ENCODE measurements at regions not wholly inside any gene's neighbourhood (a gene's known extent, or its start where the extent isn't known, plus 50 kb on each side); places are given as distances from the start of the nearest gene placed in this dataset.

DNA sequence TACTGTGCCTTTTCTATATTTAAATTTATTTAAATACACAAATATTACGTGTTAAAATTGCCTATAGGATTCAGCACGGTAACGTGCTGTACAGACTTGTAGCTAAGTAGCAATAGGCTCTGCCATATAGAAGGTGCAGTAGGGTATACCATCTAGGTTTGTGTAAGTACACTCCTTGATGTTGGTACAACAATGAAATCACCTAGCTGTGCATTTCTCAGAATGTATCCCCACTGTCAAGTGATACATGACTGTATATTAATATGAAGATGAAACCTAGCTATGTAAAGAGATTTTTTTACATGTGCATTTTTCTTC, 431.2 kb downstream of the KCTD8 start:
- no peaks in the 10 kb centered on the region for H3K4me1 ChIP-seq
- no peak overlapping the region for H3K27ac ChIP-seq
- TF ChIP-seq POLR2A (IDR thresholded peaks at IDR 0.05) (no peak), EP300 (IDR thresholded peaks at IDR 0.05) (no peak)
- TF ChIP-seq, protein P1, sequence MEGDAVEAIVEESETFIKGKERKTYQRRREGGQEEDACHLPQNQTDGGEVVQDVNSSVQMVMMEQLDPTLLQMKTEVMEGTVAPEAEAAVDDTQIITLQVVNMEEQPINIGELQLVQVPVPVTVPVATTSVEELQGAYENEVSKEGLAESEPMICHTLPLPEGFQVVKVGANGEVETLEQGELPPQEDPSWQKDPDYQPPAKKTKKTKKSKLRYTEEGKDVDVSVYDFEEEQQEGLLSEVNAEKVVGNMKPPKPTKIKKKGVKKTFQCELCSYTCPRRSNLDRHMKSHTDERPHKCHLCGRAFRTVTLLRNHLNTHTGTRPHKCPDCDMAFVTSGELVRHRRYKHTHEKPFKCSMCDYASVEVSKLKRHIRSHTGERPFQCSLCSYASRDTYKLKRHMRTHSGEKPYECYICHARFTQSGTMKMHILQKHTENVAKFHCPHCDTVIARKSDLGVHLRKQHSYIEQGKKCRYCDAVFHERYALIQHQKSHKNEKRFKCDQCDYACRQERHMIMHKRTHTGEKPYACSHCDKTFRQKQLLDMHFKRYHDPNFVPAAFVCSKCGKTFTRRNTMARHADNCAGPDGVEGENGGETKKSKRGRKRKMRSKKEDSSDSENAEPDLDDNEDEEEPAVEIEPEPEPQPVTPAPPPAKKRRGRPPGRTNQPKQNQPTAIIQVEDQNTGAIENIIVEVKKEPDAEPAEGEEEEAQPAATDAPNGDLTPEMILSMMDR (IDR thresholded peaks at IDR 0.05): no peak
- H3K9me3 ChIP-seq: no peaks in the 10 kb centered on the region
- H3K27me3 ChIP-seq: no peaks in the 10 kb centered on the region
- H3K4me3 ChIP-seq: no peak overlapping the region
- 92 to 95% methylated on average over 3 of the region's 3 CpGs for WGBS, 2 donors
- no peak for DNase-seq (ENCODE audit: low spot score in 2 of 2)
- H3K36me3 ChIP-seq: no peaks in the 10 kb centered on the region

DNA sequence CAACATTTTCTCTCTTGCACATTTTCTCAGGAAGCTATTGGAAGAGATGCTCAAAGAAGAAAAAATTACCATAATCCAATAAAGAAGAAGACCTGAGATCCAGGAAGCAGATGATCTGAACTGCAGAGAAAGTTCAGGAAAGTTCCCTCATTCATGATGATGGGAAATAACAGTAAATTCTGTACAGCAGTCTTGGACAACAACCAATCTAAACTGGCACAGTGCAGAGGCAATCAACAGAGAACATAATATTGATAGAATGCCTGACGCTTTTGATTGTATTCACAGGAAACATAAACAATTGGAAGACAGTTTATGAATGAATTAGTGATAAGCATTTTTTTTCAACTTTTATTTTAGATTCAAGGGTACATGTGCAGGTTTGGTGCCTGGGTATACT, 428.9 kb downstream of the KCTD8 start:
- Histone ChIP-seq H3K4me3 (no peak overlapping the region), H3K4me1 (no peaks in the 10 kb centered on the region), H3K27ac (no peak overlapping the region), H3K36me3 (no peaks in the 10 kb centered on the region), H3K27me3 (no peaks in the 10 kb centered on the region), H3K9me3 (no peaks in the 10 kb centered on the region)
- 33 to 34% methylated on average over 1 of the region's 1 CpG for WGBS, 2 donors
- no peak for DNase-seq (ENCODE audit: low spot score in 2 of 2)
- TF ChIP-seq, protein P1 (IDR thresholded peaks at IDR 0.05): no peak
- TF ChIP-seq POLR2A (IDR thresholded peaks at IDR 0.05): no peak
- TF ChIP-seq EP300 (IDR thresholded peaks at IDR 0.05): no peak

DNA sequence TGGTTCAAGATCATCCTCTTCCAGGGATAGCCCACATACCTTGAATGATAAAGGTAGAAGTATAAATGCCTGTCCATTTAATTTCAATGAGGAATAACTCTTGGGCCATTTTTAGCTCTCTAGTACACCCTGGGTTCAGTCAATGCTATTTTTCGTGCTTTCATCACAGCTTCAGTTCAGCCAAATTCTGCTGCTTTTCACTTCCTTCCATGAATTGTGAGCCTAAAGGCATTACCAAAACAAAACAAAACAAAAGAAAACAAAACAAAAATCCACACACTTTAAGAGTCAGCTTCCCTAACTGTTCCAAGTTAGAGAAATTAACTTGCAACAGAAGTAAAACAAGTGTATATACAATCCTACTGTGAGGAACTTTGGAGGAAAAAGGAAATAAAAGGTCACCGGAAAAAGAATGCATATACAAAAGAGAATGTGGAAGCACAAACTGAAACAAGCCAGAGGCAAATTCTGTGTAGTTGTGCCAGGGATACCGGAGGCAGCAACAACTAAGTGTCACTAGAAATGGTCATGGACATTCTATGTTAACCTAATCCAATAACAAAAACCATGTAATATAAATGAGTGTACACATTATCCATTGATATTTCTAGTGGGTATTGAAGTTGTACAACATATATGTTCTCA, 423.1 kb downstream of the KCTD8 start:
- Histone ChIP-seq H3K27ac (no peak overlapping the region), H3K9me3 (no peaks in the 10 kb centered on the region), H3K4me1 (no peaks in the 10 kb centered on the region), H3K36me3 (no peaks in the 10 kb centered on the region), H3K4me3 (no peak overlapping the region), H3K27me3 (no peaks in the 10 kb centered on the region)
- TF ChIP-seq EP300 (IDR thresholded peaks at IDR 0.05): no peak
- no peak for TF ChIP-seq POLR2A (IDR thresholded peaks at IDR 0.05)
- TF ChIP-seq, protein P1 (IDR thresholded peaks at IDR 0.05): no peak
- no peak for DNase-seq (ENCODE audit: low spot score in 2 of 2)
- 52 to 60% methylated on average over 3 of the region's 3 CpGs for WGBS, 2 donors

DNA sequence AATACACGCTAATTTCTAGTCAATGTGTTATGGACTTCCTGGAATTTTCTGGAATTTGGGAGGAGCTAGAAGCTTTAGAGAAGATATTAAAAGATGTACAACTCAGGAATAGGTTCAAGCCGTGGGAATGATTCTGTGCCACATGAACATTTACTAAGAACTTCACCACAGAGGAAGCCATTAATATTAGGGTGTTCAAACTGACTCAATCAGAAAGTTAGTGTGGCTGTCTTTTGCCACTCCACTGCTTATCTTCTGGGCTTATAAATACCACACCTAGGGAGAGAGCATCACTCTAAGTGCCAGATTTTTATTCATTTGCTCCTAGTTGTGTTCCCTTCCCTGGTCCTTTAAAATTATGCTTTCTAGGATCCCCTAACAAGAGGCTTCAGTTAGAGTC, 409.8 kb downstream of the KCTD8 start:
- no peaks in the 10 kb centered on the region for H3K36me3 ChIP-seq
- H3K4me3 ChIP-seq: no peak overlapping the region
- TF ChIP-seq, protein P1 (IDR thresholded peaks at IDR 0.05): no peak
- no peak for TF ChIP-seq EP300 (IDR thresholded peaks at IDR 0.05)
- TF ChIP-seq POLR2A (IDR thresholded peaks at IDR 0.05): no peak
- H3K27me3 ChIP-seq: no peaks in the 10 kb centered on the region
- 87 to 88% methylated on average over 2 of the region's 2 CpGs for WGBS, 2 donors
- no peaks in the 10 kb centered on the region for H3K4me1 ChIP-seq
- no peak for DNase-seq (ENCODE audit: low spot score in 2 of 2)
- H3K27ac ChIP-seq: no peak overlapping the region
- H3K9me3 ChIP-seq: no peaks in the 10 kb centered on the region

DNA sequence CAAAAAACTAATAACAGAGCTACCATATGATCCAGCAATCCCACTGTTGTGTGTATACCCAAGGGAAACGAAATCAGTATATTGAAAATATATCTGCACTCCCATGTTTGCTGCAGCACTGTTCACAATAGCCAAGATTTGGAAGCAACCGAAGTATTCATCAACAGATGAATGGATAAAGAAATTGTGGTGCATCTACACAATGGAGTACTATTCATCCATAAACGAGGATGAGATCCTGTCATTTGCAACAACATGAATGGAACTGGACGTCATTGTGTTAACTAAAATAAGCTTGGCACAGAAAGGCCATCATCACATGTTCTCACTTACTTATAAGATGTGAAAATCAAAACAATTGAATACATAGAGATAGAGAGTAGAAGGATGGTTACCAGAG, 402.1 kb downstream of the KCTD8 start:
- no peak for DNase-seq (ENCODE audit: low spot score in 2 of 2)
- no peaks in the 10 kb centered on the region for H3K36me3 ChIP-seq
- no peak overlapping the region for H3K4me3 ChIP-seq
- no peaks in the 10 kb centered on the region for H3K9me3 ChIP-seq
- no peak overlapping the region for H3K27ac ChIP-seq
- 62 to 65% methylated on average over 4 of the region's 4 CpGs for WGBS, 2 donors
- TF ChIP-seq, protein P1 (IDR thresholded peaks at IDR 0.05): no peak
- no peak for TF ChIP-seq EP300 (IDR thresholded peaks at IDR 0.05)
- TF ChIP-seq POLR2A (IDR thresholded peaks at IDR 0.05): no peak
- H3K4me1 ChIP-seq: no peaks in the 10 kb centered on the region
- H3K27me3 ChIP-seq: no peaks in the 10 kb centered on the region
